A673 (cell line): ENCODE measurements at regions not wholly inside any gene's neighbourhood (a gene's known extent, or its start where the extent isn't known, plus 50 kb on each side); places are given as distances from the start of the nearest gene placed in this dataset.
"Not testable (repeated sequence)": the region's sequence is repeated elsewhere in the genome, so short reads cannot be mapped to it uniquely, and the experiment has no call there.

Experiments
- BruUV-seq: library from RNA; stranded (reverse); fragments of 400-500 nt; replicated peaks from 2 replicates; lab custom pipeline; 2021; lab: Mats Ljungman, UMichigan
- CTCF ChIA-PET: fragments of 300-600 bp; sonication (Branson Sonifier 250); formaldehyde crosslinking; loops from one replicate; lab custom pipeline; 2022; ENCODE audit warnings: antibody characterized with exemption; lab: Charles Lee
- POLR2A ChIA-PET: fragments of 300-600 bp; sonication (Branson Sonifier 250); formaldehyde crosslinking; loops from one replicate; lab custom pipeline; 2022; ENCODE audit warnings: antibody characterized with exemption; ENCODE audit not compliant: low non-redundant PET; lab: Charles Lee
- DNase-seq: peaks from one replicate; pipeline ENCODE4 v3.0.0-alpha.2; 2015; ENCODE audit warnings: low spot score
- H3K27ac ChIP-seq: fragments of 200-600 bp; sonication (generic); 2 replicates; pipeline ENCODE4 v1.5.1; 2016; ENCODE audit warnings: mixed run types, low read depth, mild to moderate bottlenecking, mixed read lengths, antibody characterized with exemption, low read length; ENCODE audit not compliant: poor library complexity, severe bottlenecking
- H3K27me3 ChIP-seq: fragments of 200-600 bp; sonication (generic); replicated peaks from 2 replicates; pipeline ENCODE4 v1.6.1; 2017; ENCODE audit warnings: mixed run types, low read depth, mild to moderate bottlenecking, mixed read lengths, antibody characterized with exemption, low read length; ENCODE audit not compliant: insufficient read depth, poor library complexity
- H3K36me3 ChIP-seq: fragments of 200-600 bp; sonication (generic); 2 replicates; pipeline ENCODE4 v1.6.1; 2016; ENCODE audit warnings: mixed run types, mild to moderate bottlenecking, mixed read lengths, antibody characterized with exemption, low read length; ENCODE audit not compliant: insufficient read depth, poor library complexity, severe bottlenecking
- H3K4me1 ChIP-seq: fragments of 200-600 bp; sonication (generic); 2 replicates; pipeline ENCODE4 v1.6.1; 2017; ENCODE audit warnings: mixed run types, mild to moderate bottlenecking, mixed read lengths, antibody characterized with exemption, low read length; ENCODE audit not compliant: insufficient read depth, poor library complexity, severe bottlenecking
- H3K4me3 ChIP-seq: fragments of 200-600 bp; sonication (generic); 2 replicates; pipeline ENCODE4 v1.5.1; 2016; ENCODE audit warnings: low read depth, mixed run types, mild to moderate bottlenecking, mixed read lengths, low read length; ENCODE audit not compliant: poor library complexity, severe bottlenecking
- H3K9me3 ChIP-seq: fragments of 200-600 bp; sonication (generic); 2 replicates; pipeline ENCODE4 v1.6.1; 2016; ENCODE audit warnings: mixed run types, low read depth, mild to moderate bottlenecking, mixed read lengths, antibody characterized with exemption, low read length; ENCODE audit not compliant: poor library complexity, severe bottlenecking
- CTCF ChIP-seq: fragments of 300-800, 200-600 bp; sonication (generic); conservative IDR thresholded peaks from 2 replicates; pipeline ENCODE4 v1.5.1; 2017; ENCODE audit warnings: low read depth, mild to moderate bottlenecking, antibody characterized with exemption, low read length, moderate library complexity, mixed read lengths
- EZH2 ChIP-seq: fragments of 200-600 bp; sonication (generic); IDR thresholded peaks from 2 replicates; pipeline ENCODE4 v1.6.1; 2017; ENCODE audit warnings: borderline replicate concordance, low read depth, mild to moderate bottlenecking, mixed read lengths, antibody characterized with exemption, low read length; ENCODE audit not compliant: poor library complexity, severe bottlenecking
- intact Hi-C: fragments of 100-400 bp; cut with micrococcal nuclease; formaldehyde crosslinking; loops from one replicate; pipeline ENCODE4 v1.10.0; 2022; ENCODE audit not compliant: unreplicated experiment

- POLR2A ChIA-PET: no interaction called here
- Histone ChIP-seq H3K27me3 (no peaks in the 10 kb centered on the region), H3K9me3 (no peaks in the 10 kb centered on the region), H3K4me3 (no peak overlapping the region), H3K36me3 (no peaks in the 10 kb centered on the region), H3K4me1 (no peaks in the 10 kb centered on the region), H3K27ac (no peak overlapping the region)
- CTCF ChIA-PET: no interaction called here
- DNase-seq: no peak
- no peak for TF ChIP-seq EZH2
- no peak for TF ChIP-seq CTCF
- intact Hi-C loops: no loop called here
- BruUV-seq: no TSS peak
These were observed 261.7 kb downstream of the MATN1 start for GRCh38 chr1:30461640-30462039.

GRCh38 chr1:30460661-30461060 lies 262.7 kb downstream of the MATN1 start:
- no peaks in the 10 kb centered on the region for H3K9me3 ChIP-seq
- POLR2A ChIA-PET: no interaction called here
- DNase-seq: no peak
- H3K4me1 ChIP-seq: no peaks in the 10 kb centered on the region
- no peaks in the 10 kb centered on the region for H3K36me3 ChIP-seq
- TF ChIP-seq EZH2 (no peak), CTCF (no peak)
- no TSS peak for BruUV-seq
- no peak overlapping the region for H3K27ac ChIP-seq
- no peaks in the 10 kb centered on the region for H3K27me3 ChIP-seq
- intact Hi-C loops: no loop called here
- CTCF ChIA-PET: no interaction called here
- H3K4me3 ChIP-seq: no peak overlapping the region

GRCh38 chr1:30458730-30459485 lies 264.5 kb downstream of the MATN1 start:
- H3K27me3 ChIP-seq, DNase-seq, H3K4me3 ChIP-seq, CTCF ChIA-PET, BruUV-seq, POLR2A ChIA-PET, H3K36me3 ChIP-seq, H3K9me3 ChIP-seq, H3K4me1 ChIP-seq, intact Hi-C loops, H3K27ac ChIP-seq: not testable (repeated sequence)

- H3K27me3 ChIP-seq: no peaks in the 10 kb centered on the region
- no peaks in the 10 kb centered on the region for H3K36me3 ChIP-seq
- no peak for TF ChIP-seq EZH2
- TF ChIP-seq CTCF: no peak
- H3K9me3 ChIP-seq: no peaks in the 10 kb centered on the region
- ChIA-PET POLR2A (no interaction called here), CTCF (no interaction called here)
- no peak overlapping the region for H3K4me3 ChIP-seq
- intact Hi-C loops: no loop called here
- no peaks in the 10 kb centered on the region for H3K4me1 ChIP-seq
- no peak overlapping the region for H3K27ac ChIP-seq
- DNase-seq: no peak
- no TSS peak for BruUV-seq
These were observed 270.5 kb downstream of the MATN1 start for GRCh38 chr1:30452925-30453324.
